Small intestine (tissue), 7 donors: ENCODE measurements at regions not wholly inside any gene's neighbourhood (a gene's known extent, or its start where the extent isn't known, plus 50 kb on each side); places are given as distances from the start of the nearest gene placed in this dataset.

ENCODE experiments used
- DNase-seq, 2 donors: peaks; one replicate each; pipeline versions ENCODE4 v3.0.0 to v3.0.0-alpha.2; 2013
- FAIRE-seq: peaks from 2 replicates; lab custom pipeline; 2012; peaks lifted over from hg19 to GRCh38; lab: Jason Lieb, UNC
- H3K27ac ChIP-seq, 3 donors: one replicate each; pipeline ENCODE4 v1.5.1; 2013; ENCODE audit warnings: low read length in 2 of 3, mild to moderate bottlenecking in 2 of 3, control low read depth in 1 of 3, inconsistent platforms in 1 of 3, low read depth in 1 of 3, moderate library complexity in 1 of 3
- H3K27me3 ChIP-seq, 3 donors: one replicate each; pipeline ENCODE4 v1.6.1; 2013; ENCODE audit warnings: low read length in 3 of 3, inconsistent platforms in 1 of 3; ENCODE audit not compliant: control insufficient read depth in 3 of 3, insufficient read depth in 3 of 3
- H3K36me3 ChIP-seq, 3 donors: one replicate each; pipeline ENCODE4 v1.6.1; 2013; ENCODE audit warnings: low read length in 3 of 3, inconsistent platforms in 1 of 3, low read depth in 1 of 3, mild to moderate bottlenecking in 1 of 3, moderate library complexity in 1 of 3; ENCODE audit not compliant: control insufficient read depth in 3 of 3, insufficient read depth in 2 of 3
- H3K4me1 ChIP-seq, 3 donors: one replicate each; pipeline ENCODE4 v1.6.1; 2013; ENCODE audit warnings: low read length in 2 of 3, inconsistent platforms in 1 of 3, low read depth in 1 of 3, mild to moderate bottlenecking in 1 of 3, moderate library complexity in 1 of 3; ENCODE audit not compliant: control insufficient read depth in 3 of 3, insufficient read depth in 2 of 3
- H3K4me3 ChIP-seq, 3 donors: one replicate each; pipeline ENCODE4 v1.5.1; 2013; ENCODE audit warnings: low read length in 3 of 3, control low read depth in 1 of 3, inconsistent platforms in 1 of 3, low read depth in 1 of 3, mild to moderate bottlenecking in 1 of 3, moderate library complexity in 1 of 3
- H3K9me3 ChIP-seq, 2 donors: one replicate each; pipeline ENCODE4 v1.6.1; 2013; ENCODE audit warnings: low read depth in 1 of 2, low read length in 1 of 2; ENCODE audit not compliant: control insufficient read depth in 2 of 2, insufficient read depth in 1 of 2
- WGBS, 3 donors: extraction: QIAGEN DNeasy Blood & Tissue Kit; methylation state at CpG; one replicate each; pipeline ENCODE4 v1.1.7; 2013; 5-methylcytosine and 5-hydroxymethylcytosine counted together
- donor health status: healthy with polysubstance abuse.
- donor health status: control.
- donor health status: control.
- donor health status: Bipolar disorder and iron deficiency.
- donor health status: healthy.

DNA sequence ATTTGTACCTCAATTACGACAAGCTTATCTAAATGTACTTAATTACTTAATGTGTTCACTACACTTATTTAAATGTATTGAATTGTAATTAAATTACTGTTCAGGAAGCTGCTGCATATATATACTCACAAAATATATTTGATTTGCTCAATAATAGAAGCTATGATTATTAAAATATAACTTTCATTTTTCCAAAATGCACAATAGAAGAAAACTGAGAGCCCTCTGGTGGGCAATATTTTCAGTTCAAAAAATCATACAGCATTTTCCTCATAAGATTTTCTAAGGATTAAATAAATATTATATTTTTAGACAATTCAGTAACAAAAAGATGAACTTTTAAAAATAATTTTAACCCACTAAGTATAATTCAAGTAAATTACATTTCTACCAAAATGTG lies 217.3 kb downstream of the DKK2 start:
- FAIRE-seq, result no peak
- no peak for DNase-seq
- no peaks in the 10 kb centered on the region for H3K36me3 ChIP-seq
- peaks cover 0 to 1% (median 0%) of the 10 kb centered on the region in 3 donors for H3K27me3 ChIP-seq
- H3K4me1 ChIP-seq, result no peaks in the 10 kb centered on the region
- WGBS, 3 donors, result 51 to 70% (median 60%) methylated on average over 1 of the region's 1 CpG
- H3K4me3 ChIP-seq, result no peak overlapping the region
- H3K27ac ChIP-seq, result no peak overlapping the region
- peaks cover 0 to 5% of the 10 kb centered on the region in 2 donors for H3K9me3 ChIP-seq

DNA sequence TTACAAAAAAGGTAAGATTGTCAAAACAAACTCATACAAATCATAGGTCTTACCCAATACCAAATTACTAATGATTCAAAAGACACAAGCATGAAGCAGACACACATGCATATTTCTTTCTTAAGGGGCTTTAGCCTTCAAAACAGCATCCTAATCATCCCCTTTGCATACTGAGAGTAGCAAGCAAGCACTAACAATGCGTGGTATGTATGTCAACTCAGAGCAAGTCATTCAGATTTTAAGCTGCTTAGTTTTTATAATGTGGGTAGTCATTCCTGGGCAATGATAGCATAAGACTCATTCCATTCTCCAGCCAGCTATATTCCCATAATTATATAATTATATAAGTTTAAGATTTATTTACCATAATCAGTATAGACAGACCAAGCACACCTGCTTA lies 219.6 kb downstream of the DKK2 start:
- H3K9me3 ChIP-seq, result no peaks in the 10 kb centered on the region
- no peaks in the 10 kb centered on the region for H3K36me3 ChIP-seq
- H3K4me3 ChIP-seq, result no peak overlapping the region
- H3K27me3 ChIP-seq, result no peaks in the 10 kb centered on the region
- FAIRE-seq (no peak), DNase-seq (no peak)
- no peaks in the 10 kb centered on the region for H3K4me1 ChIP-seq
- 72 to 82% (median 78%) methylated on average over 1 of the region's 1 CpG for WGBS, 3 donors
- H3K27ac ChIP-seq, result no peak overlapping the region

DNA sequence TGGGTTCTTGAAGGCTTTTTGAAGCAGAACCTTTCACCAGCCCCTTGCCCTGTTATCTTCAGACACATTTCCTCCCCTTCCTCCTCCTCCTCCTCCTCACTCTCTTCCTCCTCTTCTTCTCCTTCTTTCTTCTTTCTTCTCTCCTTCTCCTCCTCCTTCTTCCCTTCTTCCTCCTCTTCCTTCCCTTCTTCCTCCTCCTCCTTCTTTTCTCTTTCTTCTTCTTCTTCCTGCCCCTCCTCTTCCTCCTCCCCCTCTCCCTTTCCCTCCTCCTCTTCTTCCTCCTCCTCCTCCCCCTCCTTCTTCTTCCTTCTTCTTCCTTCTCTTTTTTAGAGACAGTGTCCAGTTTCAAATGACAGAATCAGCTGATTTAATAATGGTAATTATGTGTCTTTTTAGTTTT lies 226.0 kb downstream of the DKK2 start:
- Histone ChIP-seq H3K36me3 (no peaks in the 10 kb centered on the region), H3K27ac (no peak overlapping the region), H3K4me1 (peaks cover 0 to 2% (median 0%) of the 10 kb centered on the region in 3 donors), H3K27me3 (no peaks in the 10 kb centered on the region), H3K9me3 (no peaks in the 10 kb centered on the region), H3K4me3 (no peak overlapping the region)
- DNase-seq (no peak), FAIRE-seq (no peak)

- FAIRE-seq (no peak), DNase-seq (peak; percentile 20 to 52)
- no peaks in the 10 kb centered on the region for H3K27me3 ChIP-seq
- peaks cover 0 to 11% (median 0%) of the 10 kb centered on the region in 3 donors for H3K4me1 ChIP-seq
- no peaks in the 10 kb centered on the region for H3K9me3 ChIP-seq
- no peak overlapping the region for H3K4me3 ChIP-seq
- no peaks in the 10 kb centered on the region for H3K36me3 ChIP-seq
- 41 to 44% (median 44%) methylated on average over 2 of the region's 2 CpGs for WGBS, 3 donors
- no peak overlapping the region for H3K27ac ChIP-seq
These were observed 227.0 kb downstream of the DKK2 start for GRCh38 chr4:106809076-106809475.

GRCh38 chr4:106806158-106806797 lies 229.8 kb downstream of the DKK2 start:
- peaks cover 0 to 16% (median 0%) of the 10 kb centered on the region in 3 donors for H3K4me1 ChIP-seq
- FAIRE-seq, result no peak
- no peaks in the 10 kb centered on the region for H3K9me3 ChIP-seq
- no peaks in the 10 kb centered on the region for H3K27me3 ChIP-seq
- H3K27ac ChIP-seq, result no peak overlapping the region
- H3K4me3 ChIP-seq, result no peak overlapping the region
- no peaks in the 10 kb centered on the region for H3K36me3 ChIP-seq
- no peak for DNase-seq

- H3K36me3 ChIP-seq, result no peaks in the 10 kb centered on the region
- H3K4me3 ChIP-seq, result no peak overlapping the region
- no peak overlapping the region for H3K27ac ChIP-seq
- FAIRE-seq (no peak), DNase-seq (no peak)
- peaks cover 0 to 16% (median 0%) of the 10 kb centered on the region in 3 donors for H3K4me1 ChIP-seq
- 25 to 68% (median 32%) methylated on average over 1 of the region's 1 CpG for WGBS, 3 donors
- H3K9me3 ChIP-seq, result no peaks in the 10 kb centered on the region
- H3K27me3 ChIP-seq, result no peaks in the 10 kb centered on the region
These were observed 233.0 kb downstream of the DKK2 start for GRCh38 chr4:106803083-106803482.

DNA sequence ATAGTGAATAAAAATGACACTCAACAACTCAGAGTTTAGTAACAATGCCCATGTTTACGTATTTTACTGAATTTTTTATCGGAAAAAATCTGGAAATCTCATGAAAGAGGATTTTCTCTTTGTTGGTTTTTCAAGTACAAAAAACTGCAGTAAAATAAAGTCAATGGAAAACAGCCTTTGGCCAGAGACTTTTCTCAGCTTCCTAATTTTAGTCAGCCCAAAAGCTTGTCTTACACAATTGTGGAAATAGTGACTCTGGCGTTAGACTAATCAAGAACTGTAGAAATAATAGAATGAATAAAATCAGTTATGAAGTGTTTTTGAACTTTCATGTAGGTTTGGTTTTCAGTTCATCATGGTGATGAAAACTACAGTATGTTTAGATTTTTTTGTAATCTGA lies 234.7 kb downstream of the DKK2 start:
- Histone ChIP-seq H3K9me3 (no peaks in the 10 kb centered on the region), H3K27me3 (no peaks in the 10 kb centered on the region), H3K4me3 (no peak overlapping the region), H3K4me1 (peaks cover 0 to 16% (median 0%) of the 10 kb centered on the region in 3 donors), H3K36me3 (no peaks in the 10 kb centered on the region), H3K27ac (no peak overlapping the region)
- FAIRE-seq (no peak), DNase-seq (no peak)
- 86 to 91% (median 89%) methylated on average over 3 of the region's 3 CpGs for WGBS, 3 donors

DNA sequence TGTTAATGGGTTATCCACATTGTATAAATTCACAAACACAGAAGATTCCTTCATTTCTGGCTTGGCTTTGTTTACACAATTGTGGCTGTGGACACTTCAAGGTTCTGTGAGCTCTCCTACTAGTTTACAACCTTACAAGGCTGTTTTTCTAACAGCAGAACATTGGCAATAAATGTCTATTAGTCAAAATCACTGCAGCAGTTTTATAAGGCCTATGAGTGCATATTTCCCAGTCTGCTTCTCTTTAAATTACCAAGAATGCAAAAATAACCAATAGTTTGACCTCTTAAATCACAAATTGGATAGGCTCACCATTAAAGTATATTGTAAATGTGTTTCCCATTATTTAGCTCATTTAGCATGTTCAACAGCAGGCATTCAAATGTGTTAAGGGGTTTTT lies 239.2 kb downstream of the DKK2 start:
- H3K4me3 ChIP-seq, result no peak overlapping the region
- no peak overlapping the region for H3K27ac ChIP-seq
- H3K27me3 ChIP-seq, result no peaks in the 10 kb centered on the region
- H3K36me3 ChIP-seq, result no peaks in the 10 kb centered on the region
- FAIRE-seq, result no peak
- H3K9me3 ChIP-seq, result no peaks in the 10 kb centered on the region
- DNase-seq, result no peak
- H3K4me1 ChIP-seq, result no peaks in the 10 kb centered on the region

- Histone ChIP-seq H3K27ac (no peak overlapping the region), H3K27me3 (no peaks in the 10 kb centered on the region), H3K4me3 (no peak overlapping the region), H3K9me3 (no peaks in the 10 kb centered on the region), H3K36me3 (no peaks in the 10 kb centered on the region), H3K4me1 (no peaks in the 10 kb centered on the region)
- FAIRE-seq (no peak), DNase-seq (no peak)
- WGBS, 3 donors, result 65 to 80% (median 73%) methylated on average over 1 of the region's 1 CpG
These were observed 240.8 kb downstream of the DKK2 start for GRCh38 chr4:106795326-106795725.
